GM18507 (cell line): ENCODE measurements at regions not wholly inside any gene's neighbourhood (a gene's known extent, or its start where the extent isn't known, plus 50 kb on each side); places are given as distances from the start of the nearest gene placed in this dataset.

Experiments used
- DNase-seq: peaks from one replicate; pipeline ENCODE4 v3.0.0; 2011; ENCODE audit warnings: low read depth; ENCODE audit not compliant: insufficient read length; ENCODE audit errors: extremely low spot score
- FAIRE-seq: peaks from 2 replicates; lab custom pipeline; 2011; peaks lifted over from hg19 to GRCh38; lab: Jason Lieb, UNC

GRCh38 chr18:72107647-72108383 lies 436.3 kb downstream of the CBLN2 start:
- no peak for DNase-seq
- FAIRE-seq: no peak

- FAIRE-seq (no peak), DNase-seq (no peak)
Measured at GRCh38 chr18:72104851-72105250, 439.3 kb downstream of the CBLN2 start.

- DNase-seq (no peak), FAIRE-seq (no peak)
Measured at GRCh38 chr18:72102412-72102811, 441.7 kb downstream of the CBLN2 start.

GRCh38 chr18:72100465-72101004 lies 443.6 kb downstream of the CBLN2 start:
- no peak for DNase-seq
- no peak for FAIRE-seq

GRCh38 chr18:72091369-72091768 lies 452.8 kb downstream of the CBLN2 start:
- FAIRE-seq (no peak), DNase-seq (no peak)

- no peak for DNase-seq
- FAIRE-seq: no peak
Measured at GRCh38 chr18:72089432-72089831, 454.7 kb downstream of the CBLN2 start.

- FAIRE-seq: no peak
- DNase-seq: no peak
Measured at GRCh38 chr18:72086421-72086820, 457.7 kb downstream of the CBLN2 start.

GRCh38 chr18:72075040-72075439 lies 469.1 kb downstream of the CBLN2 start:
- DNase-seq (no peak), FAIRE-seq (no peak)

- DNase-seq (no peak), FAIRE-seq (no peak)
Measured at GRCh38 chr18:72063001-72063400, 481.1 kb downstream of the CBLN2 start.

GRCh38 chr18:72058851-72059250 lies 485.3 kb downstream of the CBLN2 start:
- DNase-seq (no peak), FAIRE-seq (no peak)

- FAIRE-seq: no peak
- no peak for DNase-seq
Measured at GRCh38 chr18:72056171-72056570, 488.0 kb downstream of the CBLN2 start.

GRCh38 chr18:72041313-72042032 lies 502.7 kb downstream of the CBLN2 start:
- DNase-seq (no peak), FAIRE-seq (no peak)

GRCh38 chr18:72013427-72013850 lies 530.7 kb downstream of the CBLN2 start:
- FAIRE-seq: no peak
- no peak for DNase-seq

- FAIRE-seq: no peak
- DNase-seq: no peak
Measured at GRCh38 chr18:71998547-71999097, 545.5 kb downstream of the CBLN2 start.

GRCh38 chr18:71995904-71996465 lies 548.2 kb downstream of the CBLN2 start:
- DNase-seq: no peak
- no peak for FAIRE-seq

GRCh38 chr18:71994273-71994672 lies 549.9 kb downstream of the CBLN2 start:
- FAIRE-seq (no peak), DNase-seq (no peak)

- FAIRE-seq: no peak
- no peak for DNase-seq
Measured at GRCh38 chr18:71989616-71990015, 554.5 kb downstream of the CBLN2 start.

GRCh38 chr18:71986351-71987050 lies 557.6 kb downstream of the CBLN2 start:
- FAIRE-seq (no peak), DNase-seq (no peak)

GRCh38 chr18:71976744-71977143 lies 567.4 kb downstream of the CBLN2 start:
- FAIRE-seq (no peak), DNase-seq (no peak)

GRCh38 chr18:71966791-71967190 lies 577.4 kb downstream of the CBLN2 start:
- DNase-seq (no peak), FAIRE-seq (no peak)
